ENCODE measurements at regions not wholly inside any gene's neighbourhood (a gene's known extent, or its start where the extent isn't known, plus 50 kb on each side); places are given as distances from the start of the nearest gene placed in this dataset.

DNA sequence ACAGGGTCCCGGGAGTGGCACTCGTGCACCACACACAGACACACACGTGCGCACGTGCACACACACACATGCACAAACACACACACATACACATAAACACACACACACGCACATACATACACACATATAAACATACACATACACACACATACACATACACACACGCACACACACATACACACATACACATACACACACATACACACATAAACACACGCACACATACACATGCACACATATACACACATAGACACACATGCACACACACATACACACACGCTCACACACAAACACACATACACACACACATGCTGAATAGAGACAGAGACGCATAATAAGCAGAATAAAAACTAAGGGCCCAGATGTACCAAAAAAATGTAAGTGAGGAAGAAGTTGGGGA is 332.2 kb upstream of the CXorf51B start:
- DNase-seq (ENCODE audit: low spot score), result no peak
- TF ChIP-seq, protein P1, sequence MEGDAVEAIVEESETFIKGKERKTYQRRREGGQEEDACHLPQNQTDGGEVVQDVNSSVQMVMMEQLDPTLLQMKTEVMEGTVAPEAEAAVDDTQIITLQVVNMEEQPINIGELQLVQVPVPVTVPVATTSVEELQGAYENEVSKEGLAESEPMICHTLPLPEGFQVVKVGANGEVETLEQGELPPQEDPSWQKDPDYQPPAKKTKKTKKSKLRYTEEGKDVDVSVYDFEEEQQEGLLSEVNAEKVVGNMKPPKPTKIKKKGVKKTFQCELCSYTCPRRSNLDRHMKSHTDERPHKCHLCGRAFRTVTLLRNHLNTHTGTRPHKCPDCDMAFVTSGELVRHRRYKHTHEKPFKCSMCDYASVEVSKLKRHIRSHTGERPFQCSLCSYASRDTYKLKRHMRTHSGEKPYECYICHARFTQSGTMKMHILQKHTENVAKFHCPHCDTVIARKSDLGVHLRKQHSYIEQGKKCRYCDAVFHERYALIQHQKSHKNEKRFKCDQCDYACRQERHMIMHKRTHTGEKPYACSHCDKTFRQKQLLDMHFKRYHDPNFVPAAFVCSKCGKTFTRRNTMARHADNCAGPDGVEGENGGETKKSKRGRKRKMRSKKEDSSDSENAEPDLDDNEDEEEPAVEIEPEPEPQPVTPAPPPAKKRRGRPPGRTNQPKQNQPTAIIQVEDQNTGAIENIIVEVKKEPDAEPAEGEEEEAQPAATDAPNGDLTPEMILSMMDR (IDR thresholded peaks at IDR 0.05), result no peak
- no peaks in the 10 kb centered on the region for H3K27me3 Mint-ChIP-seq (ENCODE audit: low read depth)
- peaks cover 38% of the 10 kb centered on the region for H3K9me3 Mint-ChIP-seq (ENCODE audit: low read depth)
- H3K4me1 Mint-ChIP-seq (ENCODE audit: low read depth), result no peaks in the 10 kb centered on the region
- no peak overlapping the region for H3K27ac Mint-ChIP-seq (ENCODE audit: unreplicated experiment)
- H3K36me3 Mint-ChIP-seq (ENCODE audit: low read depth), result no peaks in the 10 kb centered on the region
- H3K4me3 Mint-ChIP-seq (ENCODE audit: unreplicated experiment), result no peak overlapping the region

- no peak overlapping the region for H3K27ac Mint-ChIP-seq (ENCODE audit: unreplicated experiment)
- H3K4me3 Mint-ChIP-seq (ENCODE audit: unreplicated experiment), result no peak overlapping the region
- H3K9me3 Mint-ChIP-seq (ENCODE audit: low read depth), result peaks cover 46% of the 10 kb centered on the region
- no peak for DNase-seq (ENCODE audit: low spot score)
- H3K36me3 Mint-ChIP-seq (ENCODE audit: low read depth), result no peaks in the 10 kb centered on the region
- TF ChIP-seq, protein P1 (IDR thresholded peaks at IDR 0.05), result no peak
- H3K27me3 Mint-ChIP-seq (ENCODE audit: low read depth), result no peaks in the 10 kb centered on the region
- H3K4me1 Mint-ChIP-seq (ENCODE audit: low read depth), result no peaks in the 10 kb centered on the region
These were observed 327.8 kb upstream of the CXorf51B start for GRCh38 chrX:146481735-146482134.
